NCI-H2081 (cell line): ENCODE measurements at regions not wholly inside any gene's neighbourhood (a gene's known extent, or its start where the extent isn't known, plus 50 kb on each side); places are given as distances from the start of the nearest gene placed in this dataset.

Experiments used
- DNase-seq, 2 experiments: peaks; one replicate each; lab custom pipeline; 2025; lab: John Stamatoyannopoulos, UW

- no peak for DNase-seq
Measured at GRCh38 chr7:113460067-113460466, 341.7 kb upstream of the SMIM30 start.

- DNase-seq, result no peak
Measured at GRCh38 chr7:113456533-113456932, 338.2 kb upstream of the SMIM30 start.

GRCh38 chr7:113454597-113455169 is 336.3 kb upstream of the SMIM30 start:
- no peak for DNase-seq

GRCh38 chr7:113452245-113452644 is 333.9 kb upstream of the SMIM30 start:
- no peak for DNase-seq

- no peak for DNase-seq
Measured at GRCh38 chr7:113446791-113447190, 328.4 kb upstream of the SMIM30 start.

GRCh38 chr7:113446391-113446790 is 328.0 kb upstream of the SMIM30 start:
- no peak for DNase-seq

- no peak for DNase-seq
Measured at GRCh38 chr7:113444261-113444660, 325.9 kb upstream of the SMIM30 start.

GRCh38 chr7:113440173-113440572 is 321.8 kb upstream of the SMIM30 start:
- DNase-seq, result no peak

GRCh38 chr7:113431406-113431805 is 313.1 kb upstream of the SMIM30 start:
- no peak for DNase-seq

GRCh38 chr7:113424185-113424817 is 305.9 kb upstream of the SMIM30 start:
- DNase-seq, result no peak

- peak; percentile 93 to 94 for DNase-seq
Measured at GRCh38 chr7:113421696-113422330, 303.5 kb upstream of the SMIM30 start.

GRCh38 chr7:113414401-113415035 is 296.2 kb upstream of the SMIM30 start:
- DNase-seq, result peak; percentile 56 to 94

GRCh38 chr7:113412410-113412809 is 294.1 kb upstream of the SMIM30 start:
- no peak for DNase-seq

GRCh38 chr7:113410796-113411195 is 292.4 kb upstream of the SMIM30 start:
- DNase-seq, result no peak

GRCh38 chr7:113408999-113409398 is 290.6 kb upstream of the SMIM30 start:
- no peak for DNase-seq

- DNase-seq, result no peak
Measured at GRCh38 chr7:113405296-113406056, 287.1 kb upstream of the SMIM30 start.

- peak in 1 of 2 experiments; percentile 27 for DNase-seq
Measured at GRCh38 chr7:113404245-113404644, 285.9 kb upstream of the SMIM30 start.

GRCh38 chr7:113402482-113402881 is 284.1 kb upstream of the SMIM30 start:
- DNase-seq, result no peak

GRCh38 chr7:113402005-113402404 is 283.7 kb upstream of the SMIM30 start:
- no peak for DNase-seq

- DNase-seq, result no peak
Measured at GRCh38 chr7:113394856-113395255, 276.5 kb upstream of the SMIM30 start.

- DNase-seq, result peak in 1 of 2 experiments; percentile 56
Measured at GRCh38 chr7:113392841-113393540, 274.6 kb upstream of the SMIM30 start.

GRCh38 chr7:113392421-113392820 is 274.1 kb upstream of the SMIM30 start:
- no peak for DNase-seq
